ENCODE measurements at regions not wholly inside any gene's neighbourhood (a gene's known extent, or its start where the extent isn't known, plus 50 kb on each side); places are given as distances from the start of the nearest gene placed in this dataset.

DNA sequence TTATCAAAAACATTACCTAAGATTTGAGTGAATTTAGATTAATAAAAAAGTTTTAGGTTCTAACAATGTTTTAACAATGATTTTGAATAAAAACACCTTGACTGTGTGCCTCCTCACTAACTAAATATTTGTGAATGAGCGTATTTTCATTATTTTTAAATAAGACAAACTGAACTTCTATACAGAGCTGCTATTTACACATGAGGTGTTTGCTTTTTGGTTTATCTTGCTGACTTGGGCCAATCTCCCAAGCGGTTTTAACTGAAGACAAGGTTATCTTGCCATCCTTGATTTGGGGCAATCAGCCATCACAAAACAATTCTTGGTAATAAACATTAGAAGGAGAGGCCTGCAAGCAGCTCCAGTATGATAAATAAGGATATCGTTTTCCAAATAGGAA lies 108.2 kb upstream of the NRIP1 start:
- Histone ChIP-seq H3K4me3 (no peak overlapping the region), H3K36me3 (ENCODE audit: control insufficient read depth, insufficient read depth, low read length) (no peaks in the 10 kb centered on the region), H3K79me2 (ENCODE audit: control insufficient read depth, insufficient read depth, low read length) (no peaks in the 10 kb centered on the region), H3K9ac (ENCODE audit: insufficient read depth in 1 of 2, low read depth in 2 of 2, low read length in 2 of 2) (no peak overlapping the region), H3K27me3 (ENCODE audit: control insufficient read depth in 2 of 2, insufficient read depth in 2 of 2, low read length in 2 of 2) (no peaks in the 10 kb centered on the region), H3K4me1 (replicated peaks in 1 of 2; ENCODE audit: control insufficient read depth in 2 of 2, insufficient read depth in 2 of 2, low read length in 2 of 2) (no peaks in the 10 kb centered on the region), H3K27ac (ENCODE audit: extremely low read depth, low read depth, low read length) (no peak overlapping the region), H3K4me2 (ENCODE audit: insufficient read depth, low read length) (no peak overlapping the region), H4K20me1 (replicated peaks; ENCODE audit: control insufficient read depth, insufficient read depth, low read length) (no peaks in the 10 kb centered on the region), H3K9me1 (ENCODE audit: control insufficient read depth, insufficient read depth, low read length) (no peaks in the 10 kb centered on the region), H2AFZ (ENCODE audit: low read depth, low read length) (no peak overlapping the region), H3K9me3 (replicated peaks; ENCODE audit: control insufficient read depth, insufficient read depth, low read depth, low read length) (no peaks in the 10 kb centered on the region)
- TF ChIP-seq, protein P1, sequence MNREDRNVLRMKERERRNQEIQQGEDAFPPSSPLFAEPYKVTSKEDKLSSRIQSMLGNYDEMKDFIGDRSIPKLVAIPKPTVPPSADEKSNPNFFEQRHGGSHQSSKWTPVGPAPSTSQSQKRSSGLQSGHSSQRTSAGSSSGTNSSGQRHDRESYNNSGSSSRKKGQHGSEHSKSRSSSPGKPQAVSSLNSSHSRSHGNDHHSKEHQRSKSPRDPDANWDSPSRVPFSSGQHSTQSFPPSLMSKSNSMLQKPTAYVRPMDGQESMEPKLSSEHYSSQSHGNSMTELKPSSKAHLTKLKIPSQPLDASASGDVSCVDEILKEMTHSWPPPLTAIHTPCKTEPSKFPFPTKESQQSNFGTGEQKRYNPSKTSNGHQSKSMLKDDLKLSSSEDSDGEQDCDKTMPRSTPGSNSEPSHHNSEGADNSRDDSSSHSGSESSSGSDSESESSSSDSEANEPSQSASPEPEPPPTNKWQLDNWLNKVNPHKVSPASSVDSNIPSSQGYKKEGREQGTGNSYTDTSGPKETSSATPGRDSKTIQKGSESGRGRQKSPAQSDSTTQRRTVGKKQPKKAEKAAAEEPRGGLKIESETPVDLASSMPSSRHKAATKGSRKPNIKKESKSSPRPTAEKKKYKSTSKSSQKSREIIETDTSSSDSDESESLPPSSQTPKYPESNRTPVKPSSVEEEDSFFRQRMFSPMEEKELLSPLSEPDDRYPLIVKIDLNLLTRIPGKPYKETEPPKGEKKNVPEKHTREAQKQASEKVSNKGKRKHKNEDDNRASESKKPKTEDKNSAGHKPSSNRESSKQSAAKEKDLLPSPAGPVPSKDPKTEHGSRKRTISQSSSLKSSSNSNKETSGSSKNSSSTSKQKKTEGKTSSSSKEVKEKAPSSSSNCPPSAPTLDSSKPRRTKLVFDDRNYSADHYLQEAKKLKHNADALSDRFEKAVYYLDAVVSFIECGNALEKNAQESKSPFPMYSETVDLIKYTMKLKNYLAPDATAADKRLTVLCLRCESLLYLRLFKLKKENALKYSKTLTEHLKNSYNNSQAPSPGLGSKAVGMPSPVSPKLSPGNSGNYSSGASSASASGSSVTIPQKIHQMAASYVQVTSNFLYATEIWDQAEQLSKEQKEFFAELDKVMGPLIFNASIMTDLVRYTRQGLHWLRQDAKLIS (CRISPR knock-in tag; IDR thresholded peaks at IDR 0.05), result no peak
- TF ChIP-seq, protein P2, sequence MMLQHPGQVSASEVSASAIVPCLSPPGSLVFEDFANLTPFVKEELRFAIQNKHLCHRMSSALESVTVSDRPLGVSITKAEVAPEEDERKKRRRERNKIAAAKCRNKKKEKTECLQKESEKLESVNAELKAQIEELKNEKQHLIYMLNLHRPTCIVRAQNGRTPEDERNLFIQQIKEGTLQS (IDR thresholded peaks at IDR 0.05), result no peak
- TF ChIP-seq, protein P2 (CRISPR knock-in tag; conservative IDR thresholded peaks at IDR 0.05), result no peak
- no peak for TF ChIP-seq HOXB6 (CRISPR knock-in tag; IDR thresholded peaks at IDR 0.05; ENCODE audit: borderline replicate concordance)
- 4% methylated on average over 3 of the region's 3 CpGs for WGBS (ENCODE audit: insufficient coverage, low coverage, missing lambda C conversion rate)
- ChIA-PET POLR2A (interaction anchor here (0.8 kb wide), 1 partner anchor 11 kb away, joined by 3 read pairs; no protein-coding TSS in a partner anchor), CTCF (ENCODE audit: low intra/inter-chr PET ratio) (no interaction called here)
- in situ Hi-C loops (cut with MboI), result no loop called here
- ATAC-seq (no peak), DNase-seq (ENCODE audit: extremely low read depth in 1 of 4, low spot score in 3 of 4) (no peak), FAIRE-seq (no peak)
- intact Hi-C loops (cut with micrococcal nuclease), result no loop called here
- no TSS peak for BruUV-seq (replicated peaks)
